IPS-20b (cell line): ENCODE measurements at regions not wholly inside any gene's neighbourhood (a gene's known extent, or its start where the extent isn't known, plus 50 kb on each side); places are given as distances from the start of the nearest gene placed in this dataset.

Experiments used
- H3K27ac ChIP-seq: one replicate; pipeline ENCODE4 v1.5.1; 2013; ENCODE audit warnings: low read length
- H3K27me3 ChIP-seq: 2 replicates; pipeline ENCODE4 v1.6.1; 2013; ENCODE audit warnings: mild to moderate bottlenecking, low read length, inconsistent platforms; ENCODE audit not compliant: insufficient read depth
- H3K36me3 ChIP-seq: 2 replicates; pipeline ENCODE4 v1.6.1; 2013; ENCODE audit warnings: low read depth, mild to moderate bottlenecking, inconsistent platforms, low read length, moderate library complexity; ENCODE audit not compliant: insufficient read depth
- H3K4me1 ChIP-seq: 2 replicates; pipeline ENCODE4 v1.6.1; 2013; ENCODE audit warnings: mild to moderate bottlenecking, control low read depth, inconsistent platforms, low read length, moderate library complexity; ENCODE audit not compliant: insufficient read depth
- H3K4me3 ChIP-seq: 2 replicates; pipeline ENCODE4 v1.5.1; 2013; ENCODE audit warnings: mild to moderate bottlenecking, low read length, inconsistent platforms
- H3K9ac ChIP-seq: 2 replicates; pipeline ENCODE4 v1.6.1; 2013; ENCODE audit warnings: low read depth, mild to moderate bottlenecking, inconsistent platforms, low read length, moderate library complexity
- H3K9me3 ChIP-seq: 2 replicates; pipeline ENCODE4 v1.6.1; 2013; ENCODE audit warnings: mild to moderate bottlenecking, low read depth, low read length, inconsistent platforms; ENCODE audit not compliant: insufficient read depth

GRCh38 chr17:53061446-53061845, 761.3 kb upstream of the KIF2B start:
- H3K36me3 ChIP-seq = no peaks in the 10 kb centered on the region
- H3K27ac ChIP-seq = no peak overlapping the region
- H3K9ac ChIP-seq = no peak overlapping the region
- peak overlapping the region; percentile 9; the same call in 1 of the 2 replicates for H3K4me3 ChIP-seq
- H3K4me1 ChIP-seq = peaks cover 8% of the 10 kb centered on the region; the same call in 1 of the 2 replicates
- no peaks in the 10 kb centered on the region for H3K27me3 ChIP-seq
- H3K9me3 ChIP-seq = peaks cover 9% of the 10 kb centered on the region

DNA sequence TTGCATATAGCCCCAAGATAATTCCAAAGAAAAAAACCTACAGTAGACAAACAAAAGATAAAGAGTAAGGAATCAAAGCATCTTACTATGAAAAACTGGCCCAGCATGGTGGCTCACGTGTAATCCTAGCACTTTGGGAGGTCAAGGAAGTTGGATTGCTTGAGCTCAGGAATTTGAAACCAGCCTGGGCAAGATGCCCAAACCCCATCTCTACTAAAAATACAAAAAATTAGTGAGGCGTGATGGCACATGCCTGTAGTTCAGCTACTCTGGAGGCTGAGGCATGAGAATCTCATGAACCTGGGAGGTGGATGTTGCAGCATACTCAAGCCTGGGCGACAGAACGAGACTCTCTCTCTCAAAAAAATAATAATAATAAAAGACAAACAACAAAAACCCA, 764.7 kb upstream of the KIF2B start:
- no peaks in the 10 kb centered on the region for H3K36me3 ChIP-seq
- peaks cover 8% of the 10 kb centered on the region; the same call in 1 of the 2 replicates for H3K4me1 ChIP-seq
- H3K27ac ChIP-seq = no peak overlapping the region
- no peaks in the 10 kb centered on the region for H3K27me3 ChIP-seq
- no peak overlapping the region for H3K9ac ChIP-seq
- peaks cover 7% of the 10 kb centered on the region for H3K9me3 ChIP-seq
- no peak overlapping the region for H3K4me3 ChIP-seq

DNA sequence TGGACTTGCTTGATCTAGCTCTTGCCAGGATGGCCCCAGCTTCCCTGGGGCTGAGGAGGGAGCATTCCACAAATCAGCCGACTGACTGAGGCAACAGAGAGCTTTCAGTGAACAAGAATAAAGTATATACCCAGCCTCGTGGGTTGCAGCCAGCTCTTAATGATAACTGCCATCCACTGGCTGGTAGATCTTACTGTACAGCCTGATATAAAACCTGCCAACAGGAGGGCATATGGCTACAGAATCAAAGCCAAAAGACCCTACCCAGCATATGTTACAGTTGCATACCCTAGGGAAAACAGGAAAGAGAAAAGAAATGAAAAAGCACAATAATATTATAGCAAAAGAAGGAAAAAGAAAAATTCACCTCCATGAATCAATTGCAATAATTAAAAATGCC, 775.9 kb upstream of the KIF2B start:
- H3K4me1 ChIP-seq = no peaks in the 10 kb centered on the region
- H3K9me3 ChIP-seq = peaks cover 8% of the 10 kb centered on the region; the same call in 1 of the 2 replicates
- no peaks in the 10 kb centered on the region for H3K27me3 ChIP-seq
- no peak overlapping the region for H3K9ac ChIP-seq
- H3K27ac ChIP-seq = no peak overlapping the region
- H3K36me3 ChIP-seq = no peaks in the 10 kb centered on the region
- H3K4me3 ChIP-seq = no peak overlapping the region

DNA sequence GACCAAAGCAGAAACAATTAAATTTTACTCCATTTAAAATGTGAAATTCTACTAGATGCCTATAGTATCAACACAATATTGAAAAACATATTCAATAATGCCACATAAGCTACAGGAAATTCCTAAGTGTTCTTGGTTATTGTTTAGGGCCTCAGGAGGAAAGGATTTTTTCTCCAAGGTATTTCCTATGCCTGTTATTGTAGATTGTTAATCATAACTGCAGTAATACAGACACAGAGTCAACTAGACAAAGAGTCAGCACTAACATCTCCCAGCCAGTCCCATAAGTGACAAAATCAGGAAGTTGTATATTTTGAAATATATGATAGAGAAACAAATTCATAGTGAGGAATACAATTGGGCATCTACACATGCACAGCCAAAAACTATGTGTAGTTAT, 782.7 kb upstream of the KIF2B start:
- Histone ChIP-seq H3K9ac (no peak overlapping the region), H3K27me3 (no peaks in the 10 kb centered on the region), H3K9me3 (no peaks in the 10 kb centered on the region), H3K27ac (no peak overlapping the region), H3K4me3 (no peak overlapping the region), H3K36me3 (no peaks in the 10 kb centered on the region), H3K4me1 (no peaks in the 10 kb centered on the region)

- peaks cover 5% of the 10 kb centered on the region; the same call in 1 of the 2 replicates for H3K4me1 ChIP-seq
- no peaks in the 10 kb centered on the region for H3K36me3 ChIP-seq
- H3K27me3 ChIP-seq = no peaks in the 10 kb centered on the region
- H3K9ac ChIP-seq = no peak overlapping the region
- H3K9me3 ChIP-seq = no peaks in the 10 kb centered on the region
- no peak overlapping the region for H3K4me3 ChIP-seq
- H3K27ac ChIP-seq = no peak overlapping the region
These were observed 789.4 kb upstream of the KIF2B start for GRCh38 chr17:53033297-53033696.

DNA sequence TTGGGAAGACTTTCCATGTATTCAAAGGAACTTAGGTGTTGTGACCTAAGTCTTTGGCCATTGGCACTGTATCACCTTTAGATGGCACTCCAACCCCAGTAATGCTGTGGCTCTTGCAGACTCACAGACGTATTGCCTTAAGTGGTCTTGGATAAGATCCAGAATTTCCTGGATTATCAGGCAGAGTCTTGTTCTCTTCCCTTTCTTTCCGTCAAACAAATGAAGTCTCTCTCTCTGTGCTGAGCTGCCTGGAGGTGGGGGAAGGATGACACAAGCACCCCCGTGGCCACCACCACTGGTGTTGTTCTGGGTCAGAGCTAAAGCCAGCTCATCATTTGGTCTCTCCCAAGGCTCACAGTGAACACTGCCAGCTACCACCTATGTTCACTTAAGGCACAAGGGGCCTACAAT, 789.9 kb upstream of the KIF2B start:
- H3K9ac ChIP-seq = no peak overlapping the region
- H3K36me3 ChIP-seq = no peaks in the 10 kb centered on the region
- H3K4me1 ChIP-seq = peaks cover 5% of the 10 kb centered on the region; the same call in 1 of the 2 replicates
- no peaks in the 10 kb centered on the region for H3K27me3 ChIP-seq
- no peak overlapping the region for H3K27ac ChIP-seq
- H3K4me3 ChIP-seq = no peak overlapping the region
- no peaks in the 10 kb centered on the region for H3K9me3 ChIP-seq

DNA sequence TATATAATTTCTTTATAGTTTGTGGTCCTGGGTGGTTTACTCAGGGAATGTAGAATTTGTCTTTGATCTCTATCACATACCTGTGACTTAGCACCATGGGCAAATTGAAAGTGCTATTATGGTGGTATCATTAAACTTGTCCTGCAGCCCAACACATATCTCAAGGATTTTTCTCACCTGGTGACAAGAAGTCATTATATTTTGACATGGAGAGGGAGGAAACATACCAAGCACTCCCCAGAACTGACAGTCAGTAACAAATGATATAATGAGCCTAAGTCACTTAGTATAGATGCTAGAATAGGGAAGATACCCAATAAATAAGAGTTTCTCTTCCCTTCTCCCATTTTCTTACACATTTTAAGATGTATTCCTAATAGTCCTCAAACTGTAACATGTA, 805.5 kb upstream of the KIF2B start:
- H3K4me1 ChIP-seq = no peaks in the 10 kb centered on the region; the same call in 1 of the 2 replicates
- no peaks in the 10 kb centered on the region for H3K36me3 ChIP-seq
- H3K27ac ChIP-seq = no peak overlapping the region
- H3K9me3 ChIP-seq = peaks cover 19% of the 10 kb centered on the region
- H3K27me3 ChIP-seq = no peaks in the 10 kb centered on the region
- no peak overlapping the region for H3K4me3 ChIP-seq
- H3K9ac ChIP-seq = no peak overlapping the region

DNA sequence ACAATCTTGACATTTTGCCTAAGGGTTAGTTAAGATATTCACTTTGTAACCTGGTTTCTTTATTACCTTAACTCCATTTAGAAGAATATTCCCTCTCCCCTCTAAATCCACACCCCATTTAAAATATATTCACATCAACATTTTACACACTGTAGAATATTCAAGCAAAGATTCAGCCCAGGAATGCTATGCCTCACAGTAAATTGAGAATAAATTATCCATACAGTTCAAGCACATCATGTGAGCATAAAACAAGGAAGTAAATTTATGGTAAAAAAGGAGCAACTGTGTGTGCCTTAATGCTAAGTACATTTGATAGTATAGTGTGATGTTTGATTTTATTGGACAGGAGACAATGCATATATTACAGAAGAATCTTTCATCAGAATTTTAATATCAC, 806.6 kb upstream of the KIF2B start:
- no peaks in the 10 kb centered on the region; the same call in 1 of the 2 replicates for H3K4me1 ChIP-seq
- H3K9ac ChIP-seq = no peak overlapping the region
- H3K27ac ChIP-seq = no peak overlapping the region
- H3K27me3 ChIP-seq = no peaks in the 10 kb centered on the region
- peaks cover 19% of the 10 kb centered on the region for H3K9me3 ChIP-seq
- H3K4me3 ChIP-seq = no peak overlapping the region
- no peaks in the 10 kb centered on the region for H3K36me3 ChIP-seq

- Histone ChIP-seq H3K9me3 (no peaks in the 10 kb centered on the region), H3K4me3 (no peak overlapping the region)
These were observed 810.4 kb upstream of the KIF2B start for GRCh38 chr17:53012364-53012763.

GRCh38 chr17:53006006-53006405, 816.7 kb upstream of the KIF2B start:
- Histone ChIP-seq H3K4me1 (no peaks in the 10 kb centered on the region), H3K27me3 (no peaks in the 10 kb centered on the region), H3K9me3 (no peaks in the 10 kb centered on the region; the same call in 1 of the 2 replicates), H3K36me3 (no peaks in the 10 kb centered on the region), H3K27ac (no peak overlapping the region), H3K4me3 (no peak overlapping the region), H3K9ac (no peak overlapping the region)

More at GRCh38 chr17:53012364-53012763, 810.4 kb upstream of the KIF2B start:
- Histone ChIP-seq H3K27me3 (no peaks in the 10 kb centered on the region), H3K9ac (no peak overlapping the region), H3K27ac (no peak overlapping the region), H3K4me1 (no peaks in the 10 kb centered on the region; the same call in 1 of the 2 replicates), H3K36me3 (no peaks in the 10 kb centered on the region)

- H3K4me1 ChIP-seq = no peaks in the 10 kb centered on the region
- H3K36me3 ChIP-seq = no peaks in the 10 kb centered on the region
- no peaks in the 10 kb centered on the region for H3K27me3 ChIP-seq
- no peak overlapping the region for H3K4me3 ChIP-seq
- H3K9ac ChIP-seq = no peak overlapping the region
- no peak overlapping the region for H3K27ac ChIP-seq
- H3K9me3 ChIP-seq = no peaks in the 10 kb centered on the region; the same call in 1 of the 2 replicates
These were observed 817.8 kb upstream of the KIF2B start for GRCh38 chr17:53004902-53005301.

GRCh38 chr17:52995881-52996280, 826.8 kb upstream of the KIF2B start:
- H3K9me3 ChIP-seq = no peaks in the 10 kb centered on the region; the same call in 1 of the 2 replicates
- no peak overlapping the region for H3K9ac ChIP-seq
- H3K27ac ChIP-seq = no peak overlapping the region
- no peaks in the 10 kb centered on the region for H3K27me3 ChIP-seq
- H3K36me3 ChIP-seq = no peaks in the 10 kb centered on the region
- peaks cover 4% of the 10 kb centered on the region; the same call in 1 of the 2 replicates for H3K4me1 ChIP-seq
- no peak overlapping the region for H3K4me3 ChIP-seq
